GM21390 (cell line): ENCODE measurements at regions not wholly inside any gene's neighbourhood (a gene's known extent, or its start where the extent isn't known, plus 50 kb on each side); places are given as distances from the start of the nearest gene placed in this dataset.

Source experiments
- ATAC-seq: cut with Tn5 transposase; IDR thresholded peaks from one replicate; pipeline ENCODE4 v1.9.1; 2021; ENCODE audit not compliant: unreplicated experiment

DNA sequence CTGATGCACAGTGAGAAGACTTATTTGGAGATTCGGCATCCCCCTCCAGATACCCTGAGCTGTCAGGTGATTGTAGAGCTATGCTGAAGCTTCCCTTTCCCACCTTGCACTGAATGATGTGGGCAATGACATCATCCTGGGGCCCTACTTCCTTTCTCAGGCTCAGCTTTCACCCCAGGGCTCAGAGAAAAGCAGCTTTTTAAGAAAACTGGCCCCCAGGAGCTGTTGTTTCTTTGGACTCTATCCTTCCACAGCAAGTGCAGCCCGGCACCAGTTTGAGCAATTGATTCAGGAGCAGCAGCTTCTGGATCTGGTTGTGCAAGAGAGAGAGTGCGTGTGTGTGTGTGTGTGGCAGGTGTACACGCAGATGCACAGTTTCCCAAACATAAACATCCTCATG lies 251.3 kb downstream of the ANAPC1 start:
- ATAC-seq = no peak

DNA sequence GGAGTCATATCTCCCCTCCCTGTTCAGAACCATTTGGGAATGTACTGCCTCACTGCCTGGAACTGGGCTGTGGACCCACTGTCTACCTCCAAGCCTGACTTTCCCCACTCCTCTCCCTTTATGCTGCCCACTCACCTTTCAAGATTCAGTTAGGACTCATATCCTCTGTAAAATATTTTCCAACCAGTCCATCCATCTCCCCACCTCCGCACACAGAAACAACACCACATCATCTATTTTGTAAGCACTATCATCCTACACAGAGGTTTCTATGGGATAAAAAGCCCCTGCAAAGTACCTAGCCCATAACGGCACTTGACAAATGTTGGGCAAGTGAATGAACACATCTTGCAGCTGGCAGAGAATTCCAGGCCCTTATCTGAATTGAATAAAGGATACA lies 250.8 kb downstream of the ANAPC1 start:
- ATAC-seq = no peak

DNA sequence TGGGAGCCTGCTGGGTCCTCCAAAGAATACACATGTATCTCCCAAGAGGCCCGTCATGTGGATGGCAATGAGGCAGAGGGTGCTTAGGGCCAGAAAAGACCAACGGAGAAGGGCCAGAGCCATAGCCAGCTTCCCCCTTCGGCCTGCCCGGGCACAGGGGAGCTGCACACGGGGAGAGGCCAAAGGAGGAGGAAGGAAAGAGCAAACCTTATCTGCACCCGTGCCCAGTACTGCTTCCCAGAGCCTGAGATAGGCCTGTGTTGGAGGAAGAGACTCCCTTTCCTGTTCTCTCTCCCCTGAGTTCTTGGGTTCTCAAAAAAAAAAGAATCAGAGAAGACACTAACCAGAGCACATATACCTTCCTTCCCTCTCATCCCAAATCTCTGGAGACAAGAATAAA lies 250.3 kb downstream of the ANAPC1 start:
- no peak for ATAC-seq

DNA sequence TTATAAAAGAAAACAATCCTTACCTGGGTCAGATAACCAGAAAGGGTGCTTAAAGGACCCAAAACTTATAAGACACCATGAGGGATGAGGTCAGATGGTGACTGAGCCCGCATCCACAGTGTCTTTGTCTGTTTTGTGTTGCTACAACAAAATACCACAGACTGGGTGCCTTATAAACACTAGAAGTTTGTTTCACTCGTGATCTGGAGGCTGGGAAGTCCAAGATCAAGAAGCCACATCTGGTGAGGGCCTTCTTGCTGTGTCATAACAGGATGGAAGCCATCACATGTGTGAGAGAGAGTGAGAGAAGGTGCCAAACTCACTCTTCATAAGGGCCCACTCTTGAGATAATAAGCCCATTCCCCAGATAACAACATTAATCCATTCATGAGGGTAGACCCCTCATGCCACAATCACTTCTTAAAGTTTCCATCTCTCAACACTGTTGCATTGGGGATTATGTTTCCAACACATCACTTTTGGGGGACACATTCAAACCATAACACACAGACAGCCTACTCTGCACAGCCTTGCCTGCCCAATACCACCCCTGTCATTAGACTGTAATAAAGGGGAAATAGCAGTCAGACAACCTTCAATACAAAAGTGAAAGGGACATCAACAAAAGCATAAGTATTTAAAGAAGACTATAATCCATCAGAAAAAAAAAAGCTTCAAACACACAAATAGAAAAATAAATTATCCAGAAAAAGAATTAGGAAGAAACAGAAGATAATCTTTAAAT lies 249.8 kb downstream of the ANAPC1 start:
- no peak for ATAC-seq

DNA sequence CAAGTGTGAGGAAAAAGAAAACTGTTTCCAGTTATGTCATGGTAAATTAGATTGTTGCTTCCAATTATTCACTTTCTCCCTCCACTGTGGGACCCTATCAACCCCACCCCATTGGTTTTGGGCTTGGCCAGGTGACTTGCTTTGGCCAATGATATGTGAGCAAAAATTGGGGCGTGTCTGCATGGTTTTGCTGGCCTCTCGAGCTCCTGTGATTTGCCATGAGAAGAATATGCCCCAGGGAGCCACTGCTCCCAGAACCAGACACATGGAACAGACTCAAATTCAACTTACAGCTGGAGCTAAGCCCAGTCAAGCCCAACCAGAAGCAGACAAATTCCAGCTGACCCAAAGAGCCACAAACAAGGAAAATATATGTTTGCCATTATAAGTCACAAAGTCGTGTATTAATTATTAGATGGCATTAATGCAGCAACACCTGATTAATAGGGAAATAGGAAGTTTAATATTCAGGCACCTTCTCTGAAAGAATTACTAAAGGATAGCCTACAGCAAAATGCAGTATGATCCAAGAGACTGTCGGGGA lies 248.9 kb downstream of the ANAPC1 start:
- ATAC-seq = no peak

DNA sequence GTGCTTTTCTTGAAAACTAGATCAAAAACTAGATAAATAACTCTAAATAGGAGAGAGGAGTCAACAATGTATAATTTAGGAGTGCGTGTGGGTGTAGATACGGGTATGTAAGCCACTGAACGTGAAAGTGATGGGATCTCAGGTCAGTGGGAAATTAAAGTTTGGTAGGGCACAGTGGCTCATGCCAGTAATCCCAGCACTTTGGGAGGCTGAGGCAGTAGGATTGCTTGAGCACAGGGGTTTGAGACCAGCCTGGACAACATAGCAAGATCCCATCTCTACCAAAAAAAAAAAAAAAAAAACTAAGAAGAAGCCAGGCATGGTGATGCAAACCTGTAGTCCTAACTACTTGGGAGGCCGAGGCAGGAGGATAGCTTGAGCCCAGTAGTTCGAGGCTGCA lies 247.1 kb downstream of the ANAPC1 start:
- ATAC-seq = no peak

DNA sequence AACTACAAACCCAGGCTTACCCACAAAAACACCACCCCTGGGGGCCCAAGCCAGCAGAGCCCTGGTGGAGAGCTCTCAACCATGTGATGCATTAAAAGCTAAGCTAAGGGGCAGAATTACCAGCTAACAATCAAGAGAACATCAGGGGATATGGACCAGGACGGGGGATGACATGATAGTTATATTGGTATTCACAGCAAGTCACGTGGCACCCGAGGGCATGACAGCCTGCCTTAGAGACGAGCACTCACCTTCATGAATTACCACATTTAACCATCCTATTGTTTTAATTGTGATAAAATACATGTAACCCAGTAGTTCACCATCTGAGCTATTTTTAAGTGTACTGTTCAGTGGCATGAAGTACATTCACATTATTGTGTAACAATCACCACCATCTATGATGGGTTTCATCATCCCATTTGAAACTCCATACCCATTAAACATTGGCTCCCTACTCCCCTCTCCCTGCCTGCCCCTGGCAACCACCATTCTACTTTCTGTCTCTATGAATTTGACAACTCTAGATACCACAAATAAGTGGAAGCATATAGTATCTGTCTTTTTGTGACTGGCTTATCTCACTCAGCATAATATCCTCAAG lies 245.6 kb downstream of the ANAPC1 start:
- ATAC-seq = no peak

DNA sequence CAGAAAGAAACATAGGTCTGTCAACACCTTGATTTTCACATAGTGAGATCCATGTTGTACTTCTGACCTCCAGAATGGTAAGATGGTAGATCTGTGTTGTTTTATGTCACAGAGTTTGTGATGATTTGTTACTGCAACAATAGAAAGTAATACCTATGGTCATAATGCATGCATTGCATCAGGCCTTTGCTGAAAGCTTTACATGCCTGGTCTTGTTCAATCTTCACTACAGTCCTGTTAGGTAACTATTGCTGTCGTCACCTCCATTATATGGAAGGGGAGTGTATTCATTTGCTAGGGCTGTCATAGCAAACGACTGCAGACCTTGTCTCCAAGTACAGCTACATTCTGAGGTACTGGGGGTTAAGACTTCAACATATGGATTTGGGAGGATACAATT lies 243.5 kb downstream of the ANAPC1 start:
- no peak for ATAC-seq

DNA sequence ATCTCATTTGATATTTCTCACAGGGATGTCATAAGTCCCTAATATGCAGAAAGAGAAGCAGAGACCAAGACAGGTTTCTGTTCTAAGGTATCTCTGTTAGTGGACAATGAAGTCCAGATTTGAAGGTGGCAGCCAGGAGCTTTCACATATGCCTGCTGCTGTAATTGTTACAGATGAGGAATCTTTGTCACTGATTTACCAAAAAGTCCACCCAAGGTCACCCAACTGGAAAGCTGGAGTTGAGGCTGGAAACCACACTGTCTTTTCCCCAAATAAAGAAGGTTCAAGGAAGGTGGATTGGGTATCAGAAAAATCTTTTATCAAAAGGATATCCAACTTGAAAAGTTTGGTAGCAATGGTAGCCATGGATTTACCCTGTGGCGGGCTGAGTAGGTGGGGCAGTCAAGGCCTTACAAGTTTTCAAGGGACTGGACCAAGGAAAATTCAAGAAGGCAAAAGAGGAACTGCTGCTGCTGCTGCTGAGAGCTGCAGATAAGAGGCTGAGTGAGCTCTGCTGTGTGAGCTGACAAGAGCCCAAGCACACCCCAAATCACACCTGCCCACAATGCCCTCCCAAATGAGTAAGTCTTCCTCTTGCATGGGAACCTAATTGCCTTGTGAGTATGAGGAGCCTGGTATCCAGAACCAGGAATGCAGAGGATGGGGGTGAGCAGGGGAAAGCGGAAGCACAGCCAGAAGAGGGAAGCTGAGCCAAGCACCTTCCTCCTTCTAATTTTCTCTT lies 241.2 kb downstream of the ANAPC1 start:
- no peak for ATAC-seq

DNA sequence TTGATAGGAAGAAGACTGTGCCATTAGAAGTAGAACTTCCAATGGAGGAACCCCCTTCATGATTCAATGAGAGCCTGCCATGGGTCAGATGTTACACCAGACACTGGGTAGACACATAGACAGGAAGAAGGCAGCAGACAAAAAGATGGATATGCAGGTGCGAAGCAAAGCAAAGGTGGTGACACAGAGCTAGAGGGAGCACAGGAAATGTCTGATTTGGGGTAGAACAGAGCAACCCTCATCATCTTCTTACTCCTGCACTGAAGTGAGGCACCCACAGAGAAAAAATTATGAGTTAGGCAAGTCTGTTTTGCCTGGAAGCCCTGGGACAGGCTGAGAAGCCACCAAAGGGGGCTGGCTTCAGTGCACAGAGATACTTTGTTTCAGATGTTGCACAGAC lies 240.2 kb downstream of the ANAPC1 start:
- ATAC-seq = no peak

DNA sequence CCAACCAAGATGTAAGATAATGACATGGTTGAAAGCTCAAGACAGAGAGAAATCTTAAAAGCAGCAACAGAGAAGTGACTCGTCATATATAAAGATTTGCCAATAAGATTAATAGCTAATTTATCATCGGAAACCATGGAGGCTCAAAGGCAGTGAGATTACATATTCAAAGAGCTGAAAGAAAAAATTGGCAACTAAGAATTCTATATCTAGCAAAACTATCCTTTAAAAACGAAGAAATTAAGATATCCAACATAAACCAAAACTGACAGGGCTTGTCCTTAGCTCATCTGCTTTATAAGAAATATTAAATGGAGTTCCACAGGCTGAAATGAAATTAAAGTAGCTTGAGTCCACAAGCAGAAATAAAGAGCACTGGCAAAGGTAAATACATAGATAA lies 236.6 kb downstream of the ANAPC1 start:
- ATAC-seq = no peak

DNA sequence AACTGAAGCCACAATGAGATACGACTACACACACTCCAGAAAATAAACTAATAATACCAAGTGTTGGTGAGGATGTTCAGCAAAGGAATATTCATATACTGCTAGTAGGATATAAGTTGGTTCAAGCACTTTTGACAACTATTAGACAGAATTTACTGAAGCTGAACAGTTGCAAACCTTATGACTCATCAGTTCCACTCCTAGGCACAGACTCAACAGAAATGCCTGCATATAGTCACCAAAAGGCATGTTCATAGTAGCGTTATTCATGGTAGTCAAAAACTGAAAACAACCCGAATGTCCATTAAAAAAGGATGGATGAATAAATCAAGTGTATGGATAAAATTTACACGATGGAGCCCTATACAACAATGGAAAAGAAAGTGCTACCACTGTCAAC lies 232.0 kb downstream of the ANAPC1 start:
- ATAC-seq = no peak

DNA sequence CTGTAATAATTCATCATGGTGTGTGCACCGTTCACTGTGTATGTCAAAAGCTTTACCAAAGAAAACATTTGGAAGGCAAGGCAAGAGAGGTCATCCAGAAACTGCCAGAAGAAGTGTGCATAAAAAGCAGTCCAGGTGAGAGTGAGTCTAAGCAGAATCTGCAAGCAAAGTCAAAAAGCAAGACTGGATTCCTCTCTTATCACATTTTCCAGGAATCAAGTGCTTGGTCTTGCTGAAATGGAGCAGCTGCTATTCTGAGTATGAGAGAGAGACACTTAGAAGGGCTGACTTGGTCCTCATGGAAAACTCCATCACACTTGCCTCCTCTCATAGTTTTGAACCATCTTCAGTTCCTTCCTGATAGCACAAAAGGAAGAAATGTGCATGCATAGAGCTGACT lies 231.3 kb downstream of the ANAPC1 start:
- no peak for ATAC-seq

DNA sequence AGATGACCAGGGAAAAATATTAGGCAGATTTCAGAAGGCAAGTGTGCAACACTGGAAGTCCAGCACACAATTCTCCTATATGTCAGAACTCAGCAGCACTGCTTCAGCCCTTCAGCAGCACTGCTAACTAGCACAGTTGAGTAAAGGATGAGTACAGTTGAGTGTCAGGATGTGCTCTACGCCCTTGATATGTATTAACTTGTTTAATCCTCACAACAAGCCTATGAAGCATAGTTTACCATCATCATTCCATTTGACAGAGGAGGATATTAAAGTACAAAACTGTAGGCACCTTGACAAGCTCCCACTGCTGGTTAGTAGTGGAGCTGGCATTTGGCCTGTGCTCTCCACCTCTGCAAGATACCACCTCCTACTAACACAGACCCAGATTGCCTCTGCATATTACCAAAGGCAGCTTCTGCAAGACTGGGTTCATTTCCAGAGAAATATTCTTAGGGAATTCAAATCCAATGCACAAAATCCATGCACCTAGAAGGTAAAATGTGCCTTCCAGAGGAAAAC lies 230.8 kb downstream of the ANAPC1 start:
- no peak for ATAC-seq

DNA sequence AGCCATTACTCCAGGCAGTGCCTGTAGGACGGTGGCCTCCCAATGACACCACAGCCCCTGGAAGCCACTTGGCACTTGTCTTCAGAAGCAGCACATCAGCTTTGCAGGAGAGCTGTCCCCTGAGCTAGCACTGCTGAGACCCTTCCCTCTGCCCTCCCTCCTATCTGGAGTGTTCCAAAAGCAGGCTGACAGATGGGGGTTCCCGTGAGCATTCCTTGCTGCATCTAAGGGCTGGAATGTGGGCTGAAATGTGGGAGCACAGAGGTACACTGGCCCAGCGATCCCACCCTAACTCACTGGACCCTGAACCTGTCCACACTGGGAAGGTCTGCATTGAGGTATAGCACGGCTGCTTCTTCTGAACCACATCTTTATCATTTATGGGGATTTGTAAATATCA lies 230.1 kb downstream of the ANAPC1 start:
- ATAC-seq = no peak

DNA sequence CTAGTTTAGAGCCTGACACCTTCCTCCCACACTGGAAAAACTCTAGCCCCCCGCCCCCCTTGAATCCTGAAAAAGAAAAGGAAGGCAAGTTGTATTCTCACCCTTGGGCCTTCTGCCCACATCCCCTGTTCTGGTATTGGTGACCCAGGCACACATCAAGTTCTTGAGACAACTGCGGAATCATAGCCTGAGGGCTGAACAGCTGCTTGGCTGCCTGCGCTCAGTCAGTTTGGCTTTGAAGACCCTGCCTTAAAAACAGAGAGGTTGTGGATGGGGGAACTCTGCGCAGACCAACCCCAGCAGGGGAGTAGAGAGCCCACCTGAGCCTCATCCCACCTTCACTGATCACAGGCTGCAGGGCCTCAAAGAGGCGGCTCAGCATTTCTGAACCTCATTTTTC lies 229.2 kb downstream of the ANAPC1 start:
- no peak for ATAC-seq

DNA sequence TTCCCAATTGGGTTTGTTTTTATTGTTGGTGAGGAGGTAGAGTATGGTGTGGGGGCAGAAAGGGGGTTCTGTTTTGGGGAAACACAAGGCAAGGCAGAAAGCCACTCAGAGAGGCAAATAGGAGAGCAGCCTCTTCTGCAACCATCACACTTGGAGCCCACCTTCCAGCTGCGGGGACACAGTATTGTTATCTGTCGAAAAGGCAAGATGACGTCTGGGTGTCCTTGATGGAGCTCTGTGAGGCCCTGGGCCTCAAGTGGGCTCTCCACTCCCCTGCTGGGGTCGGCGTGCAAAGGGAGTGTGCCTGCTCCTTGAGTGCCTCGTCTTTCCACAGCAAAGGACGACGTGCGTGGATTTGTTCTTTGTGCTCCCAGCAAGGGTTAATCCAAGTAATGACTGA lies 227.6 kb downstream of the ANAPC1 start:
- no peak for ATAC-seq

DNA sequence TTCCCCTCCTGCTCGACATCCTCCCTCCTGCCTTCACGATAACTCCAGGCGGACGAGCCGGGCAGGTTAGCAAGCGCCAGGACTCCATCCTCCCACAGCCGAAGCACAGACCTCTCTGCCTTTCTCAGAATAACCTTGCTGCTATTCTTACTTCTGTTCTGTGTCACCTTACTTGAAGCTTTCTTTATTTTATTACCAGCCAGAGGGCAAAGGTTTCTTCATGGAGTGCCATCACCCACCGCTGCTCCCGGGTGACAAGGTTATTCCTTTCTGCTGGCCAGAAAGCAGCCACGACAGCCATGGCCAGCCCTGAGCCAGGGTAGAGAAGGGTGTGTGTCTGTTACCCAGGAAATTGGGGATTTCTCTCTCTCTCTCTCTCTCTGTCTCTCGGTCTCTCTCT lies 227.1 kb downstream of the ANAPC1 start:
- ATAC-seq = no peak

DNA sequence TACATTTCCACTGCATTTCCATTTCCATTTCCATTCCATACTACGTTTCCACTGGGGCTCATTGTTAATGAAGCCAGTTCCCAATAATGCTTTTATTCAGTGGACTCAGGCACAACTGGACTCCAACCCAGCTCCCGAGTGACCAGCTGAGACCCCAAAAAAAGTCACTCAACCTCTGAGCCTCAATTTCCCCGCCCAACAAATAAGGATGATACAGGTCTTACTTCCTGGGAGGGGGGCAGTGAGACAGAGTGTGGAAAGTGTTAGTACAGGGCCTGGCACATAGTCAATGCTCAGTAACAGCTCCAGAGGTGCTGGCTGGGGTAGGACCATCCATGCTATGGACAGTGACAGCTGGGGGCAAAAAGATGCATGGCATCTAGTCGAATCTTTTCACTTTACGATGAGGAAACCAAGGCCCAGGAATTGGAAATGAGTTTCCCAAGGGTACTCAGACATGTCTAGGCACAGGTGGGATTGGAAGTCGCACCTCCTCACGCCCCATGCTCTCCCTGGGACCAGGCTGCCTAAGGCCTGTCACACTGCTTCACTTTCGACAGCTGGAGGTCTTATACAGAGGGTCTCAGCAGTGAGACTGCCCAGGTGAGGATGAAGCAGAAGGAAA lies 226.5 kb downstream of the ANAPC1 start:
- ATAC-seq = no peak

DNA sequence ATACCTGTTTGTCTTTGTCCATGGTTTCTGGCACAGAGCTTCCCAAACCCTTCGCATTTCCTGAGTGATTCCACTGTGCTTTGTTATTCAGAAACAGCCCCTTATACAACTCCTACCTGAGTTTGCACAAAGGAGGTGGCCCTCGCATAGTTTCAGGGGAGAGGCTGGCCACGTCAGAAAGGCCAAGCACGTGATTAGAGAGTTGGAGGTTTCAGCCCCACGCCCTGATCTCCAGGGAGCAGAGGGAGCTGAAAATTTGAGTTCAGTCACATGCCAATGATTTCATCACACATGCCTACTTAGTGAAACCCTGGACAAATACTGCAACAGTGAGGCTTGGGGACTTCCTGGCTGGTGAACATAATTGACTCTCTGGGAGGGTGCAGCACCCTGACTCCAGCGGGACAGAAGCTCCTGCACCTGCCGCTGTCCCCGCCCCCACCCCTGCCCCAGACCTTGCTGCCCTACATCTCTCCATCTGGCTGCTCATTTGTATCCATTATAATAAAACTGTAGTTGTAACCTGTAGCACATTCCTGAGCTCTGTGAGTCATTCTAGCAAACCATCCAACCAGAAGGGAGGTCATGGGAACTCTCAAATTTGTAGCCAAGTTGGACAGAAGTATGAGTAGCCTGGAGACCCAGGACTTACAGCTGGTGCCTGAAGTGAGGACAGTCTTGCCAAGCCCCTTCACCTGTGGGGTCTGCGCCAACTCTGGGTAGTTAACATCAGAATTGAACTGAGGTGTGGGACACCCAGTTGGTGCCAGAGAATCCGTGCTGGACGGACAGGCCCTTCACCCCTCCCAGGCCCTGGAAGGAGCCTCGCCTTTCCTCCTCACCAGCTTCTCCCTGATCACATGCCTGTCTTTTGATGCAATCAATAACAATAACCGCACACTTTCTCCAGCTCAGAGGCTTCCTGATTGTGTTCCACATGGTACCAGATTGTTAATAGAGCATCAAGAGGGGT lies 224.3 kb downstream of the ANAPC1 start:
- no peak for ATAC-seq
